HG03064 (cell line): ENCODE measurements at regions not wholly inside any gene's neighbourhood (a gene's known extent, or its start where the extent isn't known, plus 50 kb on each side); places are given as distances from the start of the nearest gene placed in this dataset.
"Not testable (repeated sequence)": the region's sequence is repeated elsewhere in the genome, so short reads cannot be mapped to it uniquely, and the experiment has no call there.

Experiments
- ATAC-seq: cut with Tn5 transposase; IDR thresholded peaks from one replicate; pipeline ENCODE4 v1.9.1; 2021; ENCODE audit warnings: low read depth; ENCODE audit not compliant: unreplicated experiment

GRCh38 chr5:8686707-8687106 is 817.8 kb downstream of the MTRR start:
- ATAC-seq: no peak

GRCh38 chr5:8689773-8690172 is 820.8 kb downstream of the MTRR start:
- no peak for ATAC-seq

- ATAC-seq: no peak
Observed at GRCh38 chr5:8691221-8691620, 822.3 kb downstream of the MTRR start.

- ATAC-seq: no peak
Observed at GRCh38 chr5:8693341-8693844, 824.4 kb downstream of the MTRR start.

DNA sequence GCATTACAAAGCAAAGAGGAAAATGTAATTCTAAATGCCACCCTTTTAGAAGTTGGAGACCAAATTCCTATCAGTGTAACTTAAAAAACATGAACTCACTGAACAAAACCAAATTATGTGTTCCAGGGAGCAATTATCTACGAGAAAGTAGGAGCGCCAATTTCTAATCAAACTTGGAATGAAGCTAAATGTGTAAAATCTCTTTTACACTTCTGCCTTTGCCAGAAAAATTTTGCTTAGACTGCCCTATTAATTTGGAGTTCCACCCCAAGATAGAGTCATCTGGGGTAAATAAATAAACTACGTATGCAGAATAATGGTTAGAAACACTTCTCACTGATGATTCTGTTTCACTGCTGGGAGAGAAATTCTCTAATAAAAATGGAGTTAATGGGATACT is 825.6 kb downstream of the MTRR start:
- ATAC-seq: no peak

DNA sequence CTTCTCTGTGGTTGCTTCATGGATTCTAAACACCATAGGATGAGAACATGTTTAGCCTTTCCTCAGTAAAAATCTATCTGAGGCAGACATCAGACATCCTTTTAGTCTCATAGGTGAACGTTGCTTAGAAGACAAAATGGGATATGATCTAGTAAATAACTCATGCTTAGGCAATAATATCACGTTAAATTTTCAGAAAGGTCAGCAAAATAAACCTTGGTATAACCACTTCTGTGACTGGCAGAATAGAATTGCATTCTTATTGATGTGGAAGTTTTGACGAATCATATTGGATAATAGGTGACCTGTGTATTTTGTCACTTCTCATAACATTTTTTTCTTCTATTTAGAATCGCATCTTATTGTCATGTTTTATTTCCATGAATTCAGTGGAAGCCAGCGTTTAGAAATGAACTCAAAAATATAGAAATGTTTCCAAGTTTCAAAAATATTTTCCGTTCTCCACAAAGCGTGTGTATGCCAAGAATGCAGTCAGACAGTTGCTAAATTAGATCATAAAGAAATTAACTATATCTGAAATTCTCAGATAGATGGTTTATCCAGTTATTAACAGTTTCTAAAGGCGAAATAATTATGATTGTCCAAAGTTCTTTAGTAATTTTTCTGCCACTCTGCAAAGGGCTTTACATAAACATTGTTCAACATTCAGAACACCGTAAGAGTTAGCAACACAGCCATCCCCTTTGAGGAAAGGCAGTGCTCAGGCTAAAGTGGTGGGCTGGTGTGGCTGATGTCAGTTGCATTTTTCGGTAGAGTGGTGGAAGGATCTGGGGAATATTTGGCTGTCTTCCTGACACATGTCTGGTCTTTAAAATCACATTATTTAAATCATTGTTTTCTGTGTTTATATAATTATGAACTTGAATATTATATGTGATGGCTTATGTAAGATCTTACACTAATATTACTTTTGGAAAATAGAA is 827.2 kb downstream of the MTRR start:
- no peak for ATAC-seq

DNA sequence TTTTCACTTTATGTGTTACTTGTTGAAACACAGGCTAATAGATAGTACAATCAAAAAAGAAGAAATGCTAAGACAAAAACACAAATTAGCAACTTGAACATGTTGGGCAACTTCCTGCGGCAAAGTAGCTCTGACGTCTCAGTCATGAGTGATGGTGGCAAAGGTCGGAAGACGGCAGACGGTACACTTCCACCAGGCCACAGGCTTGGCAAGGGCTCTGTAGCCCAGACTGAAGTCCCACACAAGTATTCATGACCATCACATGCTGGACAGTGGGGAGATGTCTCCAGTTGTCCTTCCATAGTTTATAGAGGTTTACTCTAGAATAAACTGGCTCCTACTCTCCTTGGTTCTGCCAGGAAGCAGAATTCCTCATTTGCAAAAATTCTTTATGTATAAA is 831.3 kb downstream of the MTRR start:
- ATAC-seq: no peak

DNA sequence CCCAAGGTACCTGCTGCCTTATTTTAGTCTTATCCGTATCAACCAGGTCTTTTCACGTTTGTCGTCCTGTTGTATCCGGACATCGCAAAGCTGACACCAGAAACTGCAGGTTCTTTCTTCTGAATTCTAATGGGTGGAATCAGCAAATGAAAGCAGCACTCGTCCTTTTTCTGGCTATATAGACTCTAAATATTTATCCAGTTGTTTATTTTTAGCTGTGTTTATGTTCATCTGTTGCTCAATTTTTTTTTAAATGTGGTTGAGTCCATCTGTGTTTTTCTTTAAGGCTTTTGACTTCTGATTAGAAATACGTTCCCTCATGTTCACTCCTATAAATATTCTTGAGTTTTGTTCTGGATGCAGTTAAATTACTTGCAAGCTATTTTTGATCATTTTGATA is 831.7 kb downstream of the MTRR start:
- ATAC-seq: no peak

GRCh38 chr5:8701251-8701650 is 832.3 kb downstream of the MTRR start:
- no peak for ATAC-seq

DNA sequence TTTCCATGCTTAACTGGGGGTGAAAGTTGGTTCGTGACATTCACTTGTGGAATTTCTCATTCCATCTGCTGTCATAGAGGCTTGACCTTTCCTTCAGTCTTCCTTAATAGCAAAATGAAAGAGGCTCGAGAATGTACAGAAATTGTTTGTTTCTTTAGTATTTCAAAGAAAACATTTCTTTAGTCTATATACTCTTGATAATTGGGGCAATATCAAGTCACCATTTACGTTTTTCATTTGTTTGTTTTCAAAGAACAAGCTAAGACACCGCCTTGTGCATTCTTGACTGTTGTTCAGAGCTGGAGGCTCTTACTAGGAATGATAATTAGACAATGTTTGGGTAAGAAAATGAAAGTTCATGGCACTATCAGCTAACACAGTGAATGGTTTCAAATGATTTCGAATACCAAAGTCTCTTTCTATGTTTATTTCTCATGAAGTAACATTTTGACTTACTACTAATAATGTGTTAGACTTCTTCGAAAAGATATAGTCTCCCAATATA is 835.4 kb downstream of the SEMA5A start:
- ATAC-seq: no peak

- ATAC-seq: no peak
Observed at GRCh38 chr5:8714198-8714597, 831.7 kb downstream of the SEMA5A start.

- ATAC-seq: no peak
Observed at GRCh38 chr5:8714861-8715260, 831.0 kb downstream of the SEMA5A start.

- ATAC-seq: no peak
Observed at GRCh38 chr5:8719796-8720195, 826.1 kb downstream of the SEMA5A start.

- no peak for ATAC-seq
Observed at GRCh38 chr5:8720506-8720905, 825.4 kb downstream of the SEMA5A start.

GRCh38 chr5:8721536-8721935 is 824.3 kb downstream of the SEMA5A start:
- no peak for ATAC-seq

- no peak for ATAC-seq
Observed at GRCh38 chr5:8726383-8727036, 819.4 kb downstream of the SEMA5A start.

DNA sequence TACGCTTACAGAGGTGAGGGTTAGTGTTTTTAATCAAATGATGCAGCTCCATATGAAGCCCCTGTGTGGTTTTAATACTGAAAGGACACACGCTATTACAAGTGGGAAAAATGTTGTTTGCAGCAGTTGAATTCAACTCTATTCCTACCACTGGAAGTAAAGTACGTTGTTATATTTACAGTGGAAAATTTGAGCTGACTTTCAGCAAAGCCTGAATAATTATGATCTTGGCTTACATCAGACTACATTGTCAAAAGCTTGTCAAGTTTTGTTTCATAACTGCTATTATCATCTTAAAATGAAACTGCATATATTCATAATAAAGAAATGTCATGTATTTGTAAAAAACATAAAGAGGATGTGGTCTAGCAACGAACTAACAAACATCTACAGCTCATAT is 818.5 kb downstream of the SEMA5A start:
- no peak for ATAC-seq

GRCh38 chr5:8729437-8729836 is 816.4 kb downstream of the SEMA5A start:
- ATAC-seq: no peak

DNA sequence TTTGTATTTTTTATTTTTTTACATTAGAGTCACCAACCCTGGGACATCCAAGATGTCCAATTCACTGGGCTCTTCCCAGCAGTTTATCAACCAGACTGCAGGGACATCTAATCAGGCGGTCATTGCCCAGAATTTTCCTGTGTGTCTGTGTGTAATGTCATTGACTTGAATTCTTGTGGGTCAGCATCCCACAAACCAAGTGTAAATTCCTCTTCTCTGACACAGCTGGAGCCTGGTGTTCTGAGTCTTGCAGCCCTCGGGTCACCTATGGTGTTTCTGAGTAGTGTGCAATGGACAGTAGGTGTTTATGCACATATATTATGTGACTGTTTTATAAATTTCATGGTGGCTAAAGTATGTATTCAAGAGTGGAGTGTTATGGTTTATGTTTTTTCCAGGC is 815.7 kb downstream of the SEMA5A start:
- no peak for ATAC-seq

DNA sequence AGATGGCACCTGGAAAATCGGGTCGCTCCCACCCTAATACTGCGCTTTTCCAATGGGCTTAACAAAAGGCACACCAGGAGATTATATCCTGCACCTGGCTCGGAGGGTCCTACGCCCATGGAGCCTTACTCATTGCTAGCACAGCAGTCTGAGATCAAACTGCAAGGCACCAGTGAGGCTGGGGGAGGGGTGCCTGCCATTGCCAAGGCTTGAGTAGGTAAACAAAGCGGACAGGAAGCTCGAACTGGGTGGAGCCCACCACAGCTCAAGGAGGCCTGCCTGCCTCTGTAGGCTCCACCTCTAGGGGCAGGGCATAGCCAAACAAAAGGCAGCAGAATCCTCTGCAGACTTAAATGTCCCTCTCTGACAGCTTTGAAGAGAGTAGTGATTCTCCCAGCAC is 814.8 kb downstream of the SEMA5A start:
- ATAC-seq: not testable (repeated sequence)

- no peak for ATAC-seq
Observed at GRCh38 chr5:8740595-8740994, 805.3 kb downstream of the SEMA5A start.

DNA sequence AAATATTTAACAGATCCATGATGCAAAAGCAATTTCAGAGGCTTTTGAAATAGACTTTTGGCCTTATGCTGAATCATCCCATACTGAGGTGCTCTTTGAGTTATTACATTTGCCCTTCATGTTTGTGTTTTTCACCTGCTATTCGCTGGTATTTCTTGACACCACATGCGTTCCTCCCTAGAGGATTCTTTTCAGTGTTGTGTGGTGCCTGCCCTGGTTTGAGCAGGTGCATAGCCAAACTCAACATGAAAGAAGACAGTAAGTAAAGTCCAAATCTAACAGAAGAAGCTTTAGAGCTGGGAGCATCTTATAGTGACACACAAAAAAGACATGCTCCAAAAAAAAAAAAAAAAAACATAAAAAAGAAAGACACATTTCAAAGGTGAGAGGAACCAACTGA is 796.3 kb downstream of the SEMA5A start:
- no peak for ATAC-seq
